SK-N-SH (cell line): ENCODE measurements at regions not wholly inside any gene's neighbourhood (a gene's known extent, or its start where the extent isn't known, plus 50 kb on each side); places are given as distances from the start of the nearest gene placed in this dataset.

ENCODE experiments used
- CTCF ChIA-PET: fragments of 300-600, 350-600 bp; formaldehyde crosslinking; extraction: SDS; loops from one replicate; lab custom pipeline; 2021; lab: Yijun Ruan, JAX
- POLR2A ChIA-PET: fragments of 350-600 bp; sonication (Branson Sonifier 250); formaldehyde crosslinking; extraction: SDS; loops from one replicate; lab custom pipeline; 2020; ENCODE audit warnings: antibody characterized with exemption, inconsistent platforms; lab: Yijun Ruan, JAX
- DNase-seq: peaks from one replicate; pipeline ENCODE4 v3.0.0; 2012
- H2AFZ ChIP-seq: fragments of 200-600 bp; sonication (generic); 2 replicates; pipeline ENCODE4 v1.8.1; 2016; ENCODE audit warnings: antibody characterized with exemption, mild to moderate bottlenecking, low read depth
- H3F3A ChIP-seq: fragments of 200-600 bp; sonication (generic); replicated peaks from 2 replicates; pipeline ENCODE3; 2016; ENCODE audit warnings: antibody characterized with exemption, mild to moderate bottlenecking; ENCODE audit not compliant: insufficient read depth
- H3K27ac ChIP-seq, 2 experiments: fragments of 200-500 bp in 1 of 2; fragments of 200-600 bp in 1 of 2; sonication (Bioruptor generic) in 1 of 2; sonication (generic), shearing (Covaris generic) in 1 of 2; 2 replicates each; pipeline versions ENCODE4 v1.5.1 to v1.6.1; 2014 to 2016; ENCODE audit warnings: low read depth in 2 of 2, inconsistent platforms in 1 of 2, low read length in 1 of 2, mild to moderate bottlenecking in 1 of 2, mixed read lengths in 1 of 2
- H3K27me3 ChIP-seq: fragments of 200-600 bp; sonication (generic), shearing (Covaris generic); 2 replicates; pipeline ENCODE4 v1.6.1; 2016; ENCODE audit warnings: mixed run types; ENCODE audit not compliant: insufficient read depth
- H3K36me3 ChIP-seq, 2 experiments: fragments of 200-500 bp in 1 of 2; fragments of 200-600 bp in 1 of 2; sonication (Bioruptor generic) in 1 of 2; sonication (generic) in 1 of 2; replicated peaks in 1 of 2; 2 replicates each; pipeline versions ENCODE3 to v1.5.1; 2014 to 2016; ENCODE audit warnings: low read length in 1 of 2, mild to moderate bottlenecking in 1 of 2; ENCODE audit not compliant: insufficient read depth in 2 of 2, control insufficient read depth in 1 of 2
- H3K4me1 ChIP-seq, 2 experiments: fragments of 200-500 bp in 1 of 2; fragments of 200-600 bp in 1 of 2; sonication (Bioruptor generic) in 1 of 2; sonication (generic), shearing (Covaris generic) in 1 of 2; 2 replicates each; pipeline versions ENCODE4 v1.5.1 to v1.6.1; 2014 to 2016; ENCODE audit warnings: low read depth in 1 of 2, low read length in 1 of 2, mixed run types in 1 of 2; ENCODE audit not compliant: insufficient read depth in 2 of 2, control insufficient read depth in 1 of 2
- H3K4me2 ChIP-seq: fragments of 200-600 bp; sonication (generic), shearing (Covaris generic); 2 replicates; pipeline ENCODE4 v1.6.1; 2017; ENCODE audit warnings: mixed run types
- H3K4me3 ChIP-seq, 2 experiments: fragments of 200-500 bp in 1 of 2; fragments of 200-600 bp in 1 of 2; sonication (Bioruptor generic) in 1 of 2; sonication (generic), shearing (Covaris generic) in 1 of 2; 2 replicates each; pipeline versions ENCODE4 v1.5.1 to v1.8.1; 2014 to 2016; ENCODE audit warnings: low read depth in 2 of 2, inconsistent platforms in 1 of 2, low read length in 1 of 2, mild to moderate bottlenecking in 1 of 2, mixed read lengths in 1 of 2, moderate library complexity in 1 of 2
- H3K79me2 ChIP-seq: fragments of 200-600 bp; sonication (generic); 2 replicates; pipeline ENCODE4 v1.8.1; 2017; ENCODE audit warnings: mild to moderate bottlenecking; ENCODE audit not compliant: insufficient read depth
- H3K9ac ChIP-seq: fragments of 200-600 bp; sonication (generic); 2 replicates; pipeline ENCODE4 v1.6.1; 2017; ENCODE audit warnings: mixed run types
- H3K9me2 ChIP-seq: fragments of 200-600 bp; sonication (generic); 2 replicates; pipeline ENCODE4 v1.6.1; 2017; ENCODE audit warnings: mixed run types
- H3K9me3 ChIP-seq: fragments of 200-600 bp; sonication (generic); 2 replicates; pipeline ENCODE4 v1.6.1; 2017; ENCODE audit warnings: mixed run types, mild to moderate bottlenecking, moderate library complexity
- H4K20me1 ChIP-seq: fragments of 200-600 bp; sonication (generic); 2 replicates; pipeline ENCODE4 v1.6.1; 2017; ENCODE audit warnings: mild to moderate bottlenecking, mixed run types; ENCODE audit not compliant: insufficient read depth
- CHD2 ChIP-seq: fragments of 150-350 bp; IDR thresholded peaks from 2 replicates; pipeline ENCODE4 v1.6.1; 2018; ENCODE audit warnings: low read length; ENCODE audit not compliant: partially characterized antibody
- ELF1 ChIP-seq: IDR thresholded peaks from 2 replicates; pipeline ENCODE4 v1.4.0; 2012
- EP300 ChIP-seq, 2 experiments: IDR thresholded peaks; 2 replicates each; pipeline versions ENCODE4 v1.4.0 to v1.6.1; 2012; ENCODE audit warnings: borderline replicate concordance in 1 of 2, low read depth in 1 of 2, low read length in 1 of 2
- EZH2phosphoT487 ChIP-seq: fragments of 200-600 bp; sonication (generic); IDR thresholded peaks from 2 replicates; pipeline ENCODE4 v1.6.1; 2017; ENCODE audit warnings: low read depth, mixed run types, mild to moderate bottlenecking, antibody characterized with exemption, moderate library complexity, borderline replicate concordance
- FOXJ3 ChIP-seq: sonication (generic); formaldehyde crosslinking; IDR thresholded peaks from 2 replicates; pipeline ENCODE4 v1.5.1; 2020; ENCODE audit warnings: mild to moderate bottlenecking, missing genetic modification reagents
- GATA2 ChIP-seq: sonication (generic); formaldehyde crosslinking; IDR thresholded peaks from 2 replicates; pipeline ENCODE4 v1.5.0; 2020; ENCODE audit warnings: mild to moderate bottlenecking, missing genetic modification reagents
- JUND ChIP-seq: IDR thresholded peaks from 2 replicates; pipeline ENCODE4 v1.4.0; 2012
- MEF2A ChIP-seq: IDR thresholded peaks from 2 replicates; pipeline ENCODE4 v1.4.0; 2012; ENCODE audit warnings: low read depth, borderline replicate concordance
- POLR2AphosphoS5 ChIP-seq: IDR thresholded peaks from 2 replicates; pipeline ENCODE4 v1.6.1; 2012; ENCODE audit warnings: low read depth, low read length
- RAD21 ChIP-seq: IDR thresholded peaks from 2 replicates; pipeline ENCODE4 v1.6.1; 2012; ENCODE audit warnings: mild to moderate bottlenecking, low read length
- SMC3 ChIP-seq: IDR thresholded peaks from 2 replicates; pipeline ENCODE4 v1.6.1; 2012; ENCODE audit warnings: low read depth, low read length, improper control_type of control experiment
- TAF1 ChIP-seq: IDR thresholded peaks from 2 replicates; pipeline ENCODE4 v1.6.1; 2012; ENCODE audit warnings: low read depth, mild to moderate bottlenecking, low read length, moderate library complexity, borderline replicate concordance
- TCF12 ChIP-seq: IDR thresholded peaks from 2 replicates; pipeline ENCODE4 v1.4.0; 2012
- USF2 ChIP-seq: fragments of 150-350 bp; IDR thresholded peaks from 2 replicates; pipeline ENCODE4 v1.6.1; 2017; ENCODE audit warnings: antibody characterized with exemption, low read length, low read depth, borderline replicate concordance
- YY1 ChIP-seq: IDR thresholded peaks from 2 replicates; pipeline ENCODE4 v1.4.0; 2012; ENCODE audit warnings: low read depth, mild to moderate bottlenecking
- WGBS: methylation state at CpG from one replicate; pipeline ENCODE4 v1.1.6; 2017; ENCODE audit warnings: low lambda C conversion rate; 5-methylcytosine and 5-hydroxymethylcytosine counted together
- TF ChIP-seq, protein P1 (sequence below): IDR thresholded peaks from 2 replicates; pipeline ENCODE4; 2012
- TF ChIP-seq, protein P2 (sequence below): IDR thresholded peaks from 2 replicates; pipeline ENCODE4 v1.4.0; 2012; ENCODE audit warnings: low read depth, borderline replicate concordance
- TF ChIP-seq, protein P3 (sequence below): fragments of 200-600 bp; sonication (generic); IDR thresholded peaks from 2 replicates; pipeline ENCODE4 v1.6.1; 2017; ENCODE audit warnings: antibody characterized with exemption, mild to moderate bottlenecking, moderate library complexity

GRCh38 chr4:110310795-110311194, 112.4 kb upstream of the ELOVL6 start:
- Histone ChIP-seq H3K27ac (no peak overlapping the region), H2AFZ (no peak overlapping the region)
- TF ChIP-seq TAF1 = no peak
- no peak for TF ChIP-seq CHD2
- TF ChIP-seq, protein P1, sequence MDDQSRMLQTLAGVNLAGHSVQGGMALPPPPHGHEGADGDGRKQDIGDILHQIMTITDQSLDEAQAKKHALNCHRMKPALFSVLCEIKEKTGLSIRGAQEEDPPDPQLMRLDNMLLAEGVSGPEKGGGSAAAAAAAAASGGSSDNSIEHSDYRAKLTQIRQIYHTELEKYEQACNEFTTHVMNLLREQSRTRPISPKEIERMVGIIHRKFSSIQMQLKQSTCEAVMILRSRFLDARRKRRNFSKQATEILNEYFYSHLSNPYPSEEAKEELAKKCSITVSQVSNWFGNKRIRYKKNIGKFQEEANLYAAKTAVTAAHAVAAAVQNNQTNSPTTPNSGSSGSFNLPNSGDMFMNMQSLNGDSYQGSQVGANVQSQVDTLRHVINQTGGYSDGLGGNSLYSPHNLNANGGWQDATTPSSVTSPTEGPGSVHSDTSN = no peak
- no peak for TF ChIP-seq FOXJ3 (CRISPR knock-in tag)
- TF ChIP-seq SMC3 = no peak
- TF ChIP-seq EP300 (IDR thresholded peaks at IDR 0.05; ENCODE audit: borderline replicate concordance in 1 of 2, low read depth in 1 of 2, low read length in 1 of 2) = no peak
- TF ChIP-seq POLR2AphosphoS5 = no peak
- no peak for TF ChIP-seq YY1
- no peak for TF ChIP-seq GATA2 (CRISPR knock-in tag)
- TF ChIP-seq, protein P2, sequence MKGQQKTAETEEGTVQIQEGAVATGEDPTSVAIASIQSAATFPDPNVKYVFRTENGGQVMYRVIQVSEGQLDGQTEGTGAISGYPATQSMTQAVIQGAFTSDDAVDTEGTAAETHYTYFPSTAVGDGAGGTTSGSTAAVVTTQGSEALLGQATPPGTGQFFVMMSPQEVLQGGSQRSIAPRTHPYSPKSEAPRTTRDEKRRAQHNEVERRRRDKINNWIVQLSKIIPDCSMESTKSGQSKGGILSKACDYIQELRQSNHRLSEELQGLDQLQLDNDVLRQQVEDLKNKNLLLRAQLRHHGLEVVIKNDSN = no peak
- no peak for TF ChIP-seq ELF1
- TF ChIP-seq, protein P3, sequence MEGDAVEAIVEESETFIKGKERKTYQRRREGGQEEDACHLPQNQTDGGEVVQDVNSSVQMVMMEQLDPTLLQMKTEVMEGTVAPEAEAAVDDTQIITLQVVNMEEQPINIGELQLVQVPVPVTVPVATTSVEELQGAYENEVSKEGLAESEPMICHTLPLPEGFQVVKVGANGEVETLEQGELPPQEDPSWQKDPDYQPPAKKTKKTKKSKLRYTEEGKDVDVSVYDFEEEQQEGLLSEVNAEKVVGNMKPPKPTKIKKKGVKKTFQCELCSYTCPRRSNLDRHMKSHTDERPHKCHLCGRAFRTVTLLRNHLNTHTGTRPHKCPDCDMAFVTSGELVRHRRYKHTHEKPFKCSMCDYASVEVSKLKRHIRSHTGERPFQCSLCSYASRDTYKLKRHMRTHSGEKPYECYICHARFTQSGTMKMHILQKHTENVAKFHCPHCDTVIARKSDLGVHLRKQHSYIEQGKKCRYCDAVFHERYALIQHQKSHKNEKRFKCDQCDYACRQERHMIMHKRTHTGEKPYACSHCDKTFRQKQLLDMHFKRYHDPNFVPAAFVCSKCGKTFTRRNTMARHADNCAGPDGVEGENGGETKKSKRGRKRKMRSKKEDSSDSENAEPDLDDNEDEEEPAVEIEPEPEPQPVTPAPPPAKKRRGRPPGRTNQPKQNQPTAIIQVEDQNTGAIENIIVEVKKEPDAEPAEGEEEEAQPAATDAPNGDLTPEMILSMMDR = no peak
- no peak for TF ChIP-seq USF2
- no peak for TF ChIP-seq MEF2A
- no peak for TF ChIP-seq TCF12
- TF ChIP-seq RAD21 = no peak
- no peak for TF ChIP-seq EZH2phosphoT487
- no peak for TF ChIP-seq JUND
- TF ChIP-seq, all 33 proteins: peak for 0
- H3K36me3 ChIP-seq = no peaks in the 10 kb centered on the region
- no peak overlapping the region for H3K4me2 ChIP-seq
- POLR2A ChIA-PET = no interaction called here
- no peak overlapping the region for H3K9ac ChIP-seq
- CTCF ChIA-PET = no interaction called here
- no peaks in the 10 kb centered on the region for H3K9me2 ChIP-seq
- no peaks in the 10 kb centered on the region for H3K79me2 ChIP-seq
- no peaks in the 10 kb centered on the region for H4K20me1 ChIP-seq
- H3K4me3 ChIP-seq = no peak overlapping the region
- no peaks in the 10 kb centered on the region for H3F3A ChIP-seq
- H3K27me3 ChIP-seq = no peaks in the 10 kb centered on the region
- no peak for DNase-seq
- peaks cover 0 to 5% of the 10 kb centered on the region in 2 experiments; a peak in 3 of 4 replicates for H3K4me1 ChIP-seq
- 27% methylated on average over 1 of the region's 1 CpG for WGBS
- no peaks in the 10 kb centered on the region for H3K9me3 ChIP-seq
